ENCODE measurements at regions not wholly inside any gene's neighbourhood (a gene's known extent, or its start where the extent isn't known, plus 50 kb on each side); places are given as distances from the start of the nearest gene placed in this dataset.

GRCh38 chr5:27700526-27700925 is 662.1 kb upstream of the CDH9 start:
- no peak for TF ChIP-seq CTCF (conservative IDR thresholded peaks at IDR 0.05)
- H3K27ac ChIP-seq: no peak overlapping the region

DNA sequence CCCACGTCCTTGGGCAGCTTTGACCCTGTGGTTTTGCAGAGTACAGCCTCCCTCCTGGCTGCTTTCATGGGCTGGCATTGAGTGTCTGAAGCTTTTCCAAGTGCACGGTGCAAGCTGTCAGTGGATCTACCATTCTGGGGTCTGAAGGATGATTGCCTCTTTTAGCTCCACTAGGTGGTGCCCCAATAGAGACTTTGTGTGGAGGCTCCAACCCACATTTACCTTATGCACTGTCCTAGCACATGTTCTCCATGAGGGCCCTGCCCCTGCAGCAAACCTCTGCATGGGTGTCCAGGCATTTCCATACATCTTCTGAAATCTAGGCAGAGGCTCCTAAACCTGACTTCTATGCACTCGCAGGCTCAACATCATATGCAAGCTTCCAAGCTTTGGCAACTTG is 644.2 kb upstream of the CDH9 start:
- TF ChIP-seq CTCF (conservative IDR thresholded peaks at IDR 0.05): no peak
- H3K27ac ChIP-seq: no peak overlapping the region

DNA sequence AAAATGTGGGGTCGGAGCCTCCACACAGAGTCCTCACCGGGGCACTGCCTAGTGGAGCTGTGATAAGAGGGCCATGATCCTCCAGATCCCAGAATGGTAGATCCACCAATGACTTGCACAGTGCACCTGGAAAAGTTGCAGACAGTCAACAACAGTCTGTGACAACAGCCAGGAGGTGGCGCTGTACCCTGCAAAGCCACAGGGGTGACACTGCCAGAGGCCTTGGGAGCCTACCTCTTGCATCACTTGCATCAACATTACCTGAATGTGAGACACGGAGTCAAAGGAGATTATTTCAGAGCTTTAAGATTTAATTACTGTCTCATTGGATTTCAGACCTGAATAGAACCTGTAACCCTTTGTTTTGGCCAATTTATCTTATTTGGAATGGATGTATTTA is 614.1 kb upstream of the CDH9 start:
- H3K27ac ChIP-seq: no peak overlapping the region
- no peak for TF ChIP-seq CTCF (conservative IDR thresholded peaks at IDR 0.05)

DNA sequence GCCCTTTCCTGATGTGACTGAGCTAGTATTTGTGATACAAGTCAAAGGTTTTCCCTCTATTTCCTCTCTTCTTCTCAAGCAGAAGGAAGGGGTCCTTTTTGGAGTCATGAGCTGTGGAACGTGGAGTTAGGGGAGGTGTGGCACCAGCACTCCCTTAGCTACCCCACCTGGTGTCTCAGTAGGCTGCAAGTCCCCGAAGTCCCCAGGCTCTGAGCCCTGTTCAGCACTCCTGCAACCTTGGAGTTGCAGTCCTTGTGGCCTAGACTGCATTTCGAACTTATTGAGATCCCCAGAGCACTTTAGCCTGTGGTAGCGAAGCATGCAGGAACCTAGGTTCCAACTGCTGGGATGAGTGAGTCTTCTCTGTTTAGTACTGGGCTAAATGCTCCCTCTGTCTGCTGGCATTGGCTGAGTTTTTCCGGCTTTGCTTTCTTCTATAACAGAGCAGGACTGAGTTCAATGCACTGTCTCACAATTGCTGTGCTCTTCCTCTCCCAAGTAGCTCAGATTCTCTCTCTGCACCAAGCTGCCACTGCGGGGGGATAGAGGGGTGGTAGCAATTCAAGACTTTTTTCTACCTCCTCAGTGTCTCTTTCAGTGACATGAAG is 600.7 kb upstream of the CDH9 start:
- no peak for TF ChIP-seq CTCF (conservative IDR thresholded peaks at IDR 0.05)
- H3K27ac ChIP-seq: no peak overlapping the region

- TF ChIP-seq CTCF (conservative IDR thresholded peaks at IDR 0.05): no peak
- H3K27ac ChIP-seq: no peak overlapping the region
These were observed 581.6 kb upstream of the CDH9 start for GRCh38 chr5:27619982-27620381.

- no peak for TF ChIP-seq CTCF (conservative IDR thresholded peaks at IDR 0.05)
- no peak overlapping the region for H3K27ac ChIP-seq
These were observed 573.8 kb upstream of the CDH9 start for GRCh38 chr5:27612161-27612560.

DNA sequence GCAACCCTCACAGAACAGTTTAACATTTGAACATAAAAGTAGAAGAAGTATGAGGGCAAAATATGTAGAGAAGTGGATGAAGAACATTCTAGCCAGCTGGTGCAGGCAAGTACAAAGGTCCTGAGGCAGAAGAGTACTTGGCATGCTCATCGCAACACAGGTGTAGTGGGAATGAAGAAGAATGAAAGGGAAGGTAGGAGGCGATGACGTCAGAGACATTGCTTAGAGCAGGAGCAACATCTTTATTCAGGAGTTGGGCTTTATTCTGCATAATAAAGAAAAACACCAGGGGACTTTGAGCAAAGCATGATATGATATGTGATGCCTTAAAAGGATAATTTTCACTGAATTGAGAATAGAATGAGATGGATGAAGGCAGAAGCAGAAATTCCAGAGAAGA is 570.6 kb upstream of the CDH9 start:
- no peak overlapping the region for H3K27ac ChIP-seq
- TF ChIP-seq CTCF (conservative IDR thresholded peaks at IDR 0.05): no peak

Data from VCaP (cell line).